Tibial nerve (tissue), 4 donors: ENCODE measurements at regions not wholly inside any gene's neighbourhood (a gene's known extent, or its start where the extent isn't known, plus 50 kb on each side); places are given as distances from the start of the nearest gene placed in this dataset.

Experiments
- CTCF ChIP-seq, 5 experiments: fragments of 200-600 bp in 3 of 5; fragments of 450-650 bp in 2 of 5; sonication (generic) in 3 of 5; IDR thresholded peaks; one replicate each; pipeline ENCODE4 v1.5.1; 2016 to 2019; ENCODE audit warnings: antibody characterized with exemption in 5 of 5, mild to moderate bottlenecking in 3 of 5, moderate library complexity in 2 of 5
- EP300 ChIP-seq, 2 donors: sonication (generic); formaldehyde crosslinking; IDR thresholded peaks; one replicate each; pipeline ENCODE4 v1.6.1; 2017; ENCODE audit warnings: antibody characterized with exemption in 2 of 2, mild to moderate bottlenecking in 1 of 2
- POLR2A ChIP-seq, 2 donors: fragments of 450-650 bp; IDR thresholded peaks; one replicate each; pipeline ENCODE4 v1.6.1; 2017; ENCODE audit warnings: antibody characterized with exemption in 2 of 2, mild to moderate bottlenecking in 2 of 2, moderate library complexity in 2 of 2

- TF ChIP-seq EP300 (IDR thresholded peaks at IDR 0.05), result no peak
- TF ChIP-seq CTCF (IDR thresholded peaks at IDR 0.05), result no peak
- TF ChIP-seq POLR2A (IDR thresholded peaks at IDR 0.05), result no peak
Measured at GRCh38 chr3:182063742-182064141, 352.0 kb downstream of the SOX2 start.
